Adrenal gland (tissue), 5 donors: ENCODE measurements at regions not wholly inside any gene's neighbourhood (a gene's known extent, or its start where the extent isn't known, plus 50 kb on each side); places are given as distances from the start of the nearest gene placed in this dataset.

ENCODE experiments used
- CTCF ChIP-seq, 6 experiments: fragments of 450-650 bp in 4 of 6; fragments of 200-600 bp in 2 of 6; sonication (generic) in 1 of 6; IDR thresholded peaks; 1 replicate in 5 of 6; 2 replicates in 1 of 6; pipeline versions ENCODE4 v1.5.1 to v1.8.0; 2016 to 2021; ENCODE audit warnings: antibody characterized with exemption in 6 of 6, mild to moderate bottlenecking in 2 of 6, moderate library complexity in 1 of 6
- POLR2A ChIP-seq, 2 donors: fragments of 450-650 bp; IDR thresholded peaks; one replicate each; pipeline ENCODE4 v1.6.1; 2017; ENCODE audit warnings: antibody characterized with exemption in 2 of 2, mild to moderate bottlenecking in 2 of 2, moderate library complexity in 1 of 2
- donor health status: DM: no; HTN: no; CAD: no.

GRCh38 chr1:104322131-104322530, 572.4 kb downstream of the AMY1C start:
- TF ChIP-seq CTCF (IDR thresholded peaks at IDR 0.05) (no peak), POLR2A (IDR thresholded peaks at IDR 0.05) (no peak)
